ENCODE measurements at regions not wholly inside any gene's neighbourhood (a gene's known extent, or its start where the extent isn't known, plus 50 kb on each side); places are given as distances from the start of the nearest gene placed in this dataset.

GRCh38 chr4:10205223-10205622 lies 88.6 kb upstream of the WDR1 start:
- no peaks in the 10 kb centered on the region for H3K4me1 ChIP-seq (replicated peaks)
- intact Hi-C loops (cut with DNase I): no loop called here
- DNase-seq (ENCODE audit: low spot score): no peak
- TF ChIP-seq POLR2AphosphoS5 (IDR thresholded peaks at IDR 0.05) (no peak), CTCF (IDR thresholded peaks at IDR 0.05) (no peak), POLR2A (IDR thresholded peaks at IDR 0.05) (no peak)
- no peak overlapping the region for H3K27ac ChIP-seq
- H3K4me3 ChIP-seq: no peak overlapping the region
- 60% methylated on average over 1 of the region's 1 CpG for WGBS
- H3K9me3 ChIP-seq: no peaks in the 10 kb centered on the region
- H3K27me3 ChIP-seq (replicated peaks; ENCODE audit: insufficient read depth): no peaks in the 10 kb centered on the region
- H3K36me3 ChIP-seq: no peaks in the 10 kb centered on the region

DNA sequence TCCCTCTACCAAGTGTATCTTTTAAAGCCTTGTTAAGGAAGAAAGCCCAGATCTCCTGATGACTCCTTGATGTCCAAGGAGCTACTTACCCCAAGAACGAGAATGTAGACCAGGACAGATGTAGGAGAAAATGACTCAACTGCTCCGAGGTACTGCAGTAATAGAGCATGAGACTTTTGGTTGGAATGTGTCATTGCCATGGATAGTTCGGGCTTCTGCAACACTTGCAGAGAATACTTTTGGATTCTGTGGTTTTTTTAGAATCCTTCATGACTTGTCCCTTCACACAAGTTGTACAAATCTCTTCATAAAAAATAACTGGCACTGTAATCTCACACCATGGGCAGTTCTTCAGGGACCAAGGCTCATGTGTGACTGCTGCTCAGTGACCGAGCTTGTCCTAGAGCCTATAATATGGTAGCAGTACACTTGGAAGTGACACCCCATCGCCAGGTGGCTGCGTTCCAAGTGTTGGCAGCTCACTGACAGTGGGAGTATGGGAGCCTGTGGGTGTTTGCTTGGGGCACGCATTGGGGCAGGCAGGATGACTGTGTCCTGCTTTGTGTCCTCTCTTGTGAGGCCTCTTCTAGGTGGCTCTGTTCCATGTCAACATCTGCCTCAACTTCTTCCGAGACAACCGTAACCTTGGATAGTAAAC lies 87.9 kb upstream of the WDR1 start:
- Histone ChIP-seq H3K4me3 (no peak overlapping the region), H3K27me3 (replicated peaks; ENCODE audit: insufficient read depth) (no peaks in the 10 kb centered on the region), H3K4me1 (replicated peaks) (no peaks in the 10 kb centered on the region), H3K9me3 (no peaks in the 10 kb centered on the region), H3K27ac (no peak overlapping the region), H3K36me3 (no peaks in the 10 kb centered on the region)
- TF ChIP-seq POLR2A (IDR thresholded peaks at IDR 0.05) (no peak), CTCF (IDR thresholded peaks at IDR 0.05) (no peak), POLR2AphosphoS5 (IDR thresholded peaks at IDR 0.05) (no peak)
- intact Hi-C loops (cut with DNase I): no loop called here
- WGBS: 87% methylated on average over 9 of the region's 9 CpGs
- no peak for DNase-seq (ENCODE audit: low spot score)

DNA sequence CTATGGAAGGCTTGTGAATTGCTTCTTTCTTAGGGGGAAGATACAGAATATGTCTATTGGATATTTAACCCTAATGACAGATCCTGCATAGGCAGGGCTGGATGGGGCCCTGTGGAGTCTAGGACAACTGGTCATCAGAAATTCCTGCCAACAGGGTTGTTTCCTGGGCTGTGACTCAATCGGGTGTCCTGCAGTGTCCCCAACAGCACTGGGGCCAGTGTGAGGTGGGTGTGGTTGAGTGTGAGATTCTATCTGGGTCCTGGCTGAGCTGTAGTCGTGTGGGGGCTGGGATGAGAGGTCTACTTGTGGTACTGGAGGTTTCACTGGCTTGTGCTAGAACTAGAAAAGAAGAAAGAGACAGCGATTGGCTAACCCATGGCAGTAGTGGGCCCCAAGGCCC lies 87.3 kb upstream of the WDR1 start:
- TF ChIP-seq CTCF (IDR thresholded peaks at IDR 0.05) (no peak), POLR2A (IDR thresholded peaks at IDR 0.05) (no peak)
- DNase-seq (ENCODE audit: low spot score): no peak
- intact Hi-C loops (cut with DNase I): no loop called here
- H3K27me3 ChIP-seq (replicated peaks; ENCODE audit: insufficient read depth): no peaks in the 10 kb centered on the region
- H3K27ac ChIP-seq: no peak overlapping the region
- H3K9me3 ChIP-seq: no peaks in the 10 kb centered on the region
- H3K4me3 ChIP-seq: no peak overlapping the region
- WGBS: 85% methylated on average over 3 of the region's 3 CpGs
- no peaks in the 10 kb centered on the region for H3K4me1 ChIP-seq (replicated peaks)
- no peaks in the 10 kb centered on the region for H3K36me3 ChIP-seq

- no peak for DNase-seq (ENCODE audit: low spot score)
- TF ChIP-seq POLR2A (IDR thresholded peaks at IDR 0.05) (no peak), POLR2AphosphoS5 (IDR thresholded peaks at IDR 0.05) (no peak), CTCF (IDR thresholded peaks at IDR 0.05) (no peak)
- no peaks in the 10 kb centered on the region for H3K27me3 ChIP-seq (replicated peaks; ENCODE audit: insufficient read depth)
- 96% methylated on average over 4 of the region's 4 CpGs for WGBS
- H3K36me3 ChIP-seq: no peaks in the 10 kb centered on the region
- no peaks in the 10 kb centered on the region for H3K9me3 ChIP-seq
- no peaks in the 10 kb centered on the region for H3K4me1 ChIP-seq (replicated peaks)
- intact Hi-C loops (cut with DNase I): no loop called here
- H3K4me3 ChIP-seq: no peak overlapping the region
- H3K27ac ChIP-seq: no peak overlapping the region
Measured at GRCh38 chr4:10201381-10202223, 85.0 kb upstream of the WDR1 start.

DNA sequence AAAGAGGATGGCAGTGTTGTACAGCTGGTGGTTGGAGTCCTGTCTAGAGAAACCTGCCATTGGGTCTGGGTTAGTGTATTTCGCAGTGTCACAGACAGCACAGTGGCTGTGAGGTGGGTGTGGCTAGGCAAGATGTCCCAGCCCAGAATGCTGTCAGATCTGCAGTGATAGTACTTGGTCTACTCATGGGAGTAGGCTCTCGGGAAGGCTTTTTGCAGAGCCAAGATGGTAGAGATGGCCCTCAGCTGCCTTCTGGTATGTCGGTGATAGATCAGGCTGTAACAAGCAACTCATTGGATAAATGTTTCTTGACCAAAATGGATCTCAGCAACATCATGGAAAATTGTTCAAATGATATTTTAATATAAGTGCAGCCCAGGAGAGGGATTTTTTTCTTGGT lies 84.3 kb upstream of the WDR1 start:
- Histone ChIP-seq H3K4me1 (replicated peaks) (no peaks in the 10 kb centered on the region), H3K9me3 (no peaks in the 10 kb centered on the region), H3K27me3 (replicated peaks; ENCODE audit: insufficient read depth) (no peaks in the 10 kb centered on the region), H3K4me3 (no peak overlapping the region), H3K36me3 (no peaks in the 10 kb centered on the region), H3K27ac (no peak overlapping the region)
- DNase-seq (ENCODE audit: low spot score): no peak
- TF ChIP-seq CTCF (IDR thresholded peaks at IDR 0.05): no peak
- WGBS: 61% methylated on average over 3 of the region's 3 CpGs
- intact Hi-C loops (cut with DNase I): no loop called here

All from prostate gland (tissue), 2 donors.